HT1080 (cell line): ENCODE measurements at regions not wholly inside any gene's neighbourhood (a gene's known extent, or its start where the extent isn't known, plus 50 kb on each side); places are given as distances from the start of the nearest gene placed in this dataset.
"Not testable (repeated sequence)": the region's sequence is repeated elsewhere in the genome, so short reads cannot be mapped to it uniquely, and the experiment has no call there.

ENCODE experiments used
- DNase-seq: peaks from one replicate; pipeline ENCODE4 v3.0.0-alpha.2; 2015; ENCODE audit warnings: low read depth

DNA sequence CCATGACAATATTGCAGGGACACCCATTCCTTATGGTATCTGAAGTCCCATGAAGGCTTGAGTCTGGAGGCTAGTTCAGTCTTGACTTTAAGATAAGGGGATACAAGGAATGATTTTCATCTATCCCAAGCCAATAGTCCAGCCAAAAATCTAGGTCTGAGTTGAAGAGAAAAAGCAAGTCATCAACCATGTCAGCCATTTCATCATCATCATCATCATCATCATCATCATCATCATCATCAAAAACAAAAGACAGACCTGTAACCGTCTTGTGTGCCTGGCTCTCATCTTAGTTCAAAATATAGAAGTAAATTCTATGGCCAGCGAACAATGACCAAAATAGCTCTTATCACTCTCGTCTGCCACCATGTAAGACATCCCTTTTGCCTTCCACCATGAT lies 59.5 kb upstream of the FAM90A26 start:
- not testable (repeated sequence) for DNase-seq

- DNase-seq = not testable (repeated sequence)
These were observed 67.1 kb upstream of the FAM90A26 start for GRCh38 chr4:9103148-9103524.

- DNase-seq = not testable (repeated sequence)
These were observed 67.6 kb upstream of the FAM90A26 start for GRCh38 chr4:9102471-9103147.

GRCh38 chr4:9096330-9096729 lies 73.9 kb upstream of the FAM90A26 start:
- not testable (repeated sequence) for DNase-seq

- not testable (repeated sequence) for DNase-seq
These were observed 91.4 kb upstream of the FAM90A26 start for GRCh38 chr4:9078796-9079195.

GRCh38 chr4:9076974-9077373 lies 93.2 kb upstream of the FAM90A26 start:
- not testable (repeated sequence) for DNase-seq

DNA sequence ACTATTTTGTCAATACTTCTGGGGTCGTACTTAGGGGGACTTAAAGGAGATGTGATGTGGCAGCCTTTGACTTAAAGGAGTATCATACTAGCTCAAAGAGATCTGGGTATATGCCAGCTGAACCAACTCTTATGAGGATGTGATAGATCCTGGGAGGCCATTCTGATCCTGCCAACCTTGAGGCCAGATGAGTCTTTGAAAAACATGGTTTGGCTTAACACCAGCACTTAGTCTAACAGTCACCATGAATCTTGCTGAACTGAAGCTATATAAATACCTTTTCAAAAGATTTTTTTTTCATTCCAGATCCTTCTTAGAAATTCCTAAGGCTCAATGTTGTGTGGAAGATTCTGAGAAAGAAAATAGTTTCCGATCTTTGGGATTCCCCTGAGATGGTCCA lies 93.7 kb upstream of the FAM90A26 start:
- not testable (repeated sequence) for DNase-seq

DNA sequence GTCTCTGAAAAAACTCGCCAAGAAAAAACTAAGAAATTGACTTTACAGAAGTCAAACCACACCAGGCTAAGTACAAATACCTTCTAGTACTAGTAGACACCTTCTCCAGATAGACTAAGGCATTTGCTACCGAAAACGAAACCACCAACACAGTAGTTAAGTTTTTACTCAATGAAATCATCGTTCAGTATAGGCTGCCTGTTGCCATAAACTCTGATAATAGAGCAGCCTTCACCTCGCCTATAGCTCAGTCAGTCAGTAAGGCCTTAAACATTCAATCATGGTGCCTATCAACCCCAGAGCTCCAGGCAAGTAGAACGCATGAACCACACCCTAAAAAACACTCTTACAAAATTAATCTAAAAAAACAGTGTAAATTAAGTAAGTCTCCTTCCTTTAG lies 96.8 kb upstream of the FAM90A26 start:
- DNase-seq = not testable (repeated sequence)

DNA sequence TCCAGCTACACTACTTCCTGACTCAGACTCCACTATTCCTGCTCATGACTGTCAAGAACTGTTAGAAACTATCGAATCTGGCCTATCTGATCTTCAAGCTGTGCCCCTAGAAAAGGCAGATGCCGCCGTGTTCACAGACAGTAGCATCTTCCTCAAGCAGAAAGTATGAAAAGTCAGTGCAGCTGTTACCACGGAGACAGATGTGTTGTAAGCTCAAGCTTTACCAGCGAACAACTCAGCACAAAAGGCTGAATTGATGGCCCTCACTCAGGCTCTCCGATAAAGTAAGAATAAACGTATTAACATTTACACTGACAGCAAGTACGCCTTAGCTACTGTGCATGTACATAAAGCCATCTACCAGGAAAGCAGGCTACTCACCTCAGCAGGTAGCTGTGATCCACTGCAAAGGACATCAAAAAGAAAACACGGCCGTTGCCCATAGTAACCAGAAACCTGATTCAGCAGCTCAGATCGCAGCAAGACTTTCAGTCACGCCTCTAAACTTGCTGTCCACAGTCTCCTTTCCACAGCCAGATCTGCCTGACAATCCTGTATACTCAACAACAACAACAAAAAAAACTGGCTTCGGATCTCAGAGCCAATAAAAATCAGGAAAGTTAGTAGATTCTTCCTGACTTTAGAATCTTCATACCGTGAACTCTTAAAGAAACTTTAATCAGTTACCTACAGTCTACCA lies 97.5 kb upstream of the FAM90A26 start:
- not testable (repeated sequence) for DNase-seq

DNA sequence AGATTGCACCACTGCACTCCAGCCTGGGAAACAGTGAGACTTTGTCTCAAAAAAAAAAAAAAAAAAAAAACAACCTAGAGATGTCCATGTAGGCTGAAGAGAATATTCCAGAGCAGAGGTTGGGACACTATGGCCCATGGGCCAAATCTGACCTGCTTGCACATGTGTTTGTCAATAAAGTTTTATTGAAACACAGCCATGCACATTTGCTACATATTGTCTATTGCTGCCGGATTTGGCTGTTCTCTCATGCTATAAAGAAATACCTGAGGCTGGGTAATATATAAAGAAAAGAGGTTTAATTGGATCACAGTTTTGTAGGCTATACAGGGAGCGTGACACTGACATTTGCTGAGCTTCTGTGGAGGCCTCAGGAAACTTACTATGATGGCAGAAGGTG lies 102.3 kb upstream of the FAM90A26 start:
- not testable (repeated sequence) for DNase-seq

- not testable (repeated sequence) for DNase-seq
These were observed 106.6 kb upstream of the FAM90A26 start for GRCh38 chr4:9063612-9064011.

GRCh38 chr4:9024866-9025265 lies 145.3 kb upstream of the FAM90A26 start:
- not testable (repeated sequence) for DNase-seq

GRCh38 chr4:9009792-9010191 lies 138.2 kb upstream of the HMX1 start:
- DNase-seq = not testable (repeated sequence)

- DNase-seq = not testable (repeated sequence)
These were observed 136.8 kb upstream of the HMX1 start for GRCh38 chr4:9008407-9008806.

DNA sequence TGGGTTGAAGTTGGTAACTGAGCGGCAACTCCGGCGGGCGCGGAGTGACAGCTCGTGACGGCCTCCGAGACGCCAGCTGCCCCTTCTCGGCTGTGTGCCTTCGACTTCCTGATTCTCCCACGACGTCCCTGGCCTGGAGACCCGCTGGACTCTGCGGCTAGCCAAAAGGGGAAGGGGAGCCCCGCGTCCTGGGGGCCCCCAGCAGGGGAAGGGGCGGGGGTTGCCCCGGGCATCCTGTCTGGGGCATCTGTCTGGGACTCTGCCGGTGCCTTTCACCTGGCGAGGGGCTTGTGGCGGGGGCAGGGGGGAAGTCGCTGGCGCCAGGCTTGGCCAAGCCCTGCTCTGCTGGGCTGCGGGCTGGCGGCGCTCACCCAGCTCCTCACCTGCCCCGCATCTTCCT lies 129.5 kb upstream of the HMX1 start:
- not testable (repeated sequence) for DNase-seq

DNA sequence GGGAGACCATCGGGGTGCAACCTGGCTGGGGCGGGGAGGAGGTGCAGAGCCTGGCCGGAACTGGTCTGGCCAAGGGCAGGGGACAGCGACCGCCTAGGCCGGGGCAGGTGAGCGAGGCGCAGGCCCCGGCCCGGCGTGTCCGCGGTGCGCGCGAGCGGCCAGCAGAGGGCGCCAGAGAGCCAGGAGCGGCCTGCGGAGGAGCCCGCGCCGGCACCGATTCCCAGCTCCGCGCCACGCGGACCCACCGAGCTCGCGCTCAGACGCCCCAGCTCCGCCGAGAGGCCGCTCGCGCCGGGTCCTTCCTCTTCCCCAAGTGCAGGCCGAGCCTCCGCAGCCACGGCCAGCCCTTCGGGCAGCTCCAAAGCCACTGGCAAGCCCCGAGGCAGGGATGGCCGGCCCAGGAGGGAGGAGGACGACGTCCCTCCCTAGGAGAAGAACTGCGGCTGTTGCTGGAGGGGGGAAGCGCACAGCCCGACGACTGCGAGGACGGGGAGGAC lies 128.9 kb upstream of the HMX1 start:
- peak; percentile 21 for DNase-seq

DNA sequence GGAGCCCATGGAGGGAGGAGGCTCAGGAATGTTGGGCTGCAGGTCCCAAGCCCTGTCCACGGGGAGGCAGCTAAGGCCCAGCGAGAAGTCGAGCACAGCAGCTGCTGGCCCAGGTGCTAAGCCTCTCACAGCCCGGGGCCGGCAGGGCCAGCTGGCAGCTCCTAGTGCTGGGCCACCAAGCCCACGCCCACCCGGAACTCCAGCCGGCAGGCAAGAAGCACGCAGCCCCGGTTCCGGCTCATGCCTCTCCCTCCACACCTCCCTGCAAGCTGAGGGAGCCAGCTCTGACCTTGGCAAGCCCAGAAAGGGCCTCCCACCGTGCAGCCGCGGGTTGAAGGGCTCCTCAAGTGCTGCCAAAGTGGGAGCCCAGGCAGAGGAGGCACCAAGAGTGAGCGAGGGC lies 121.3 kb upstream of the HMX1 start:
- DNase-seq = not testable (repeated sequence)

DNA sequence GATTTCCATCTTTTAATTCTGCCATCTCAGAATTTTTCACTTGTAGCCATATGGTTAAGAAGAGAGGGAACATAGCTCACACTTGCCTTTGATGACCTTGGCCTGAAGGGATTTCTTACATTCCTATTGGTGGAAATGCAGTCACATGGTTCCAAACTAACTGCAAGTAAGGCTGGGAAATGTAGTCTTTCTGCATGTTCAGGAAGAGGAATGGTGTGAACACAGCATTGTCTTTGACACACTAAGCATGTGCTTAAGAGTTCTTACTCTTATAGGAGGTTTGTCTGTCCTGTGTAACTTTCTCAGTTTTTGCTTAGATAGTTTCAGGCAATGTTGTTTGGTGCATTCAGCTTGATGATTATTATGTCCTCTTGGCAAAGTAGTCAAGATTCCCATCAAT lies 119.8 kb upstream of the HMX1 start:
- DNase-seq = not testable (repeated sequence)

- DNase-seq = not testable (repeated sequence)
These were observed 118.7 kb upstream of the HMX1 start for GRCh38 chr4:8990341-8990740.

- not testable (repeated sequence) for DNase-seq
These were observed 114.1 kb upstream of the HMX1 start for GRCh38 chr4:8985786-8986185.

DNA sequence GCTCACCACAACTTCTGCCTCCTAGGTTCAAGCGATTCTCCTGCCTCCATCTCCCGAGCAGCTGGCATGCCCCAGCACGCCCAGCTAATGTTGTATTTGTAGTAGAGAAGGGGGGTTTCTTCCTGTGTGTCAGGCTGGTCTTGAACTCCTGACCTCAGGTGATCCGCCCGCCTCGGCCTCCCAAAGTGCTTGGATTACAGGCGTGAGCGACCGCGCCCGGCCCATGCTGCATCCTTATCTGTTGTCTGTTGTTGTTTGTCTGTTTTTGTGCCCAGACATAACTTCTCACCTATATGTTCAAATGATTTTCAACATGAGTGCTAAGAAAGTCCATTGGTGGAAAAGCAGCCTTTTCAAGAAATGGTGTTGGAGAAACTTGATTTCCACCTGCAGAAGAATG lies 113.0 kb upstream of the HMX1 start:
- not testable (repeated sequence) for DNase-seq

DNA sequence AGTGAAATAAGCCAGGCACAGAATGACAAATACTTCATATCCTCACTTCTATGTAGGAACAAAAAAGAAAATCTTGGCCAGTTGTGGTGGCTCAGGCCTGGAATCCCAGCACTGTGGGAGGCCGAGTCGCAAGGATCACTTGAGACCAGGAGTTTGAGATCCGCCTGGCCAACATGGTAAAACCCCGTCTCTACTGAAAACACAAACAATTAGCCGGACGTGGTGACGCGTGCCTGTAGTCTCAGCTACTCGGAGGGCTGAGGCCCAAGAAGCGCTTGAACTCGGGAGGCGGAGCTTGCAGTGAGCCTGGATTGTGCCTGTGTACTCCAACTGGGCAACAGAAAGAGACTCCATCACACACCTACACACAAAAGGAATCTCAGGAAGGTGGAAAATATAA lies 112.3 kb upstream of the HMX1 start:
- not testable (repeated sequence) for DNase-seq
